ENCODE measurements at regions not wholly inside any gene's neighbourhood (a gene's known extent, or its start where the extent isn't known, plus 50 kb on each side); places are given as distances from the start of the nearest gene placed in this dataset.
"Not testable (repeated sequence)": the region's sequence is repeated elsewhere in the genome, so short reads cannot be mapped to it uniquely, and the experiment has no call there.

- no peak for DNase-seq
Measured at GRCh38 chr13:68009546-68009945, 779.4 kb upstream of the PCDH9 start.

GRCh38 chr13:68007576-68007975 is 777.4 kb upstream of the PCDH9 start:
- DNase-seq, result no peak

- DNase-seq, result no peak
Measured at GRCh38 chr13:67996101-67996500, 766.0 kb upstream of the PCDH9 start.

GRCh38 chr13:67990868-67991267 is 760.7 kb upstream of the PCDH9 start:
- no peak for DNase-seq

- no peak for DNase-seq
Measured at GRCh38 chr13:67986234-67986633, 756.1 kb upstream of the PCDH9 start.

GRCh38 chr13:67977066-67977465 is 746.9 kb upstream of the PCDH9 start:
- DNase-seq, result no peak

- no peak for DNase-seq
Measured at GRCh38 chr13:67971291-67971690, 741.2 kb upstream of the PCDH9 start.

GRCh38 chr13:67967031-67967430 is 736.9 kb upstream of the PCDH9 start:
- no peak for DNase-seq

GRCh38 chr13:67966065-67966464 is 735.9 kb upstream of the PCDH9 start:
- DNase-seq, result no peak

GRCh38 chr13:67964986-67965385 is 734.9 kb upstream of the PCDH9 start:
- no peak for DNase-seq

GRCh38 chr13:67964091-67964490 is 734.0 kb upstream of the PCDH9 start:
- no peak for DNase-seq

- no peak for DNase-seq
Measured at GRCh38 chr13:67961331-67961730, 731.2 kb upstream of the PCDH9 start.

- DNase-seq, result no peak
Measured at GRCh38 chr13:67951431-67951830, 721.3 kb upstream of the PCDH9 start.

GRCh38 chr13:67950603-67951002 is 720.5 kb upstream of the PCDH9 start:
- no peak for DNase-seq

GRCh38 chr13:67946131-67946530 is 716.0 kb upstream of the PCDH9 start:
- no peak for DNase-seq

GRCh38 chr13:67943116-67943515 is 713.0 kb upstream of the PCDH9 start:
- DNase-seq, result no peak

- no peak for DNase-seq
Measured at GRCh38 chr13:67935626-67936025, 705.5 kb upstream of the PCDH9 start.

GRCh38 chr13:67934617-67935330 is 704.6 kb upstream of the PCDH9 start:
- no peak for DNase-seq

GRCh38 chr13:67932991-67933390 is 702.9 kb upstream of the PCDH9 start:
- DNase-seq, result no peak

- no peak for DNase-seq
Measured at GRCh38 chr13:67917291-67917987, 687.3 kb upstream of the PCDH9 start.

GRCh38 chr13:67916650-67917049 is 686.5 kb upstream of the PCDH9 start:
- no peak for DNase-seq

- DNase-seq, result no peak
Measured at GRCh38 chr13:67914535-67914934, 684.4 kb upstream of the PCDH9 start.

- DNase-seq, result not testable (repeated sequence)
Measured at GRCh38 chr13:67902960-67903359, 672.8 kb upstream of the PCDH9 start.

GRCh38 chr13:67880916-67881315 is 650.8 kb upstream of the PCDH9 start:
- no peak for DNase-seq

GRCh38 chr13:67878376-67878775 is 648.2 kb upstream of the PCDH9 start:
- no peak for DNase-seq
